Trophoblast cell (in vitro differentiated cells and primary cell): ENCODE measurements at regions not wholly inside any gene's neighbourhood (a gene's known extent, or its start where the extent isn't known, plus 50 kb on each side); places are given as distances from the start of the nearest gene placed in this dataset.
A peak's percentile ranks its signal among the peaks of the same experiment; 100 is the strongest.

Experiments
- DNase-seq, 2 donors: peaks; one replicate each; pipeline ENCODE4 v3.0.0-alpha.2; 2016
- H2AFZ ChIP-seq: 2 replicates; pipeline ENCODE4 v1.6.1; 2013; ENCODE audit warnings: low read length, moderate library complexity, mild to moderate bottlenecking; ENCODE audit not compliant: insufficient read depth, poor library complexity
- H2AK5ac ChIP-seq: 2 replicates; pipeline ENCODE4 v1.6.1; 2013; ENCODE audit warnings: mild to moderate bottlenecking, low read length
- H2BK120ac ChIP-seq: 2 replicates; pipeline ENCODE4 v1.6.1; 2013; ENCODE audit warnings: low read length, mild to moderate bottlenecking, moderate library complexity; ENCODE audit not compliant: insufficient read depth, poor library complexity
- H2BK12ac ChIP-seq: 2 replicates; pipeline ENCODE4 v1.6.1; 2013; ENCODE audit warnings: mild to moderate bottlenecking, low read length, moderate library complexity
- H2BK5ac ChIP-seq: 2 replicates; pipeline ENCODE4 v1.6.1; 2013; ENCODE audit warnings: low read length, low read depth, moderate library complexity, mild to moderate bottlenecking; ENCODE audit not compliant: poor library complexity
- H3K14ac ChIP-seq: 2 replicates; pipeline ENCODE4 v1.6.1; 2013; ENCODE audit warnings: mild to moderate bottlenecking, low read length
- H3K18ac ChIP-seq: 2 replicates; pipeline ENCODE4 v1.6.1; 2013; ENCODE audit warnings: mild to moderate bottlenecking, low read length
- H3K23ac ChIP-seq: 2 replicates; pipeline ENCODE4 v1.6.1; 2013; ENCODE audit warnings: low read length
- H3K27ac ChIP-seq: 2 replicates; pipeline ENCODE4 v1.5.1; 2013; ENCODE audit warnings: low read depth, mild to moderate bottlenecking, inconsistent platforms, low read length, moderate library complexity
- H3K27me3 ChIP-seq: 2 replicates; pipeline ENCODE4 v1.6.1; 2013; ENCODE audit warnings: inconsistent platforms, mild to moderate bottlenecking, low read length, moderate library complexity; ENCODE audit not compliant: insufficient read depth
- H3K36me3 ChIP-seq, 2 experiments: 1 replicate in 1 of 2; 2 replicates in 1 of 2; pipeline ENCODE4 v1.6.1; 2013; ENCODE audit warnings: low read length in 2 of 2, mild to moderate bottlenecking in 2 of 2, moderate library complexity in 1 of 2; ENCODE audit not compliant: insufficient read depth in 2 of 2, control insufficient read depth in 1 of 2
- H3K4ac ChIP-seq: 2 replicates; pipeline ENCODE4 v1.6.1; 2013; ENCODE audit warnings: low read depth, mild to moderate bottlenecking, low read length, moderate library complexity
- H3K4me1 ChIP-seq, 2 experiments: 1 replicate in 1 of 2; 2 replicates in 1 of 2; pipeline ENCODE4 v1.6.1; 2013; ENCODE audit warnings: low read length in 2 of 2, mild to moderate bottlenecking in 2 of 2, moderate library complexity in 1 of 2; ENCODE audit not compliant: insufficient read depth in 2 of 2, control insufficient read depth in 1 of 2
- H3K4me2 ChIP-seq: 2 replicates; pipeline ENCODE4 v1.6.1; 2013; ENCODE audit warnings: inconsistent platforms, mild to moderate bottlenecking, low read length, moderate library complexity
- H3K4me3 ChIP-seq: 2 replicates; pipeline ENCODE4 v1.5.1; 2013; ENCODE audit warnings: mild to moderate bottlenecking, low read depth, low read length, inconsistent platforms
- H3K79me1 ChIP-seq: one replicate; pipeline ENCODE4 v1.6.1; 2013; ENCODE audit warnings: low read length
- H3K79me2 ChIP-seq: 2 replicates; pipeline ENCODE4 v1.6.1; 2013; ENCODE audit warnings: low read length, mild to moderate bottlenecking; ENCODE audit not compliant: control insufficient read depth, insufficient read depth, poor library complexity
- H3K9ac ChIP-seq: 2 replicates; pipeline ENCODE4 v1.6.1; 2013; ENCODE audit warnings: mild to moderate bottlenecking, low read length
- H3K9me3 ChIP-seq: 2 replicates; pipeline ENCODE4 v1.6.1; 2013; ENCODE audit warnings: low read depth, mild to moderate bottlenecking, control low read depth, inconsistent platforms, low read length; ENCODE audit not compliant: insufficient read depth
- H4K12ac ChIP-seq: 2 replicates; pipeline ENCODE4 v1.6.1; 2013; ENCODE audit warnings: low read depth, mild to moderate bottlenecking, low read length, moderate library complexity
- H4K8ac ChIP-seq: 2 replicates; pipeline ENCODE4 v1.6.1; 2013; ENCODE audit warnings: low read depth, mild to moderate bottlenecking, low read length, moderate library complexity
- H4K91ac ChIP-seq: one replicate; pipeline ENCODE4 v1.6.1; 2013; ENCODE audit warnings: low read depth, mild to moderate bottlenecking, low read length, moderate library complexity
- WGBS: extraction: QIAGEN DNeasy Blood & Tissue Kit; methylation state at CpG from one replicate; pipeline ENCODE4 v1.1.7; 2013; ENCODE audit warnings: missing lambda C conversion rate; ENCODE audit not compliant: insufficient read length, insufficient coverage; ENCODE audit errors: extremely low coverage; 5-methylcytosine and 5-hydroxymethylcytosine counted together

GRCh38 chr16:62974424-62974823, 938.2 kb upstream of the CDH8 start:
- Histone ChIP-seq H2BK120ac (no peak overlapping the region), H3K4me2 (no peak overlapping the region), H3K27me3 (no peaks in the 10 kb centered on the region), H4K91ac (no peak overlapping the region), H3K4me3 (no peak overlapping the region), H3K36me3 (no peaks in the 10 kb centered on the region), H2AK5ac (no peak overlapping the region), H2BK5ac (no peak overlapping the region), H3K4ac (no peak overlapping the region), H4K12ac (no peak overlapping the region), H3K9ac (no peak overlapping the region), H3K18ac (no peak overlapping the region), H4K8ac (no peak overlapping the region), H3K27ac (no peak overlapping the region), H3K4me1 (no peaks in the 10 kb centered on the region), H3K14ac (no peak overlapping the region), H3K9me3 (no peaks in the 10 kb centered on the region), H3K79me2 (no peaks in the 10 kb centered on the region), H2BK12ac (no peak overlapping the region), H3K79me1 (no peaks in the 10 kb centered on the region), H2AFZ (no peak overlapping the region), H3K23ac (no peak overlapping the region)
- no CpG with 5 or more reads among the region's 1 CpG for WGBS
- no peak for DNase-seq

GRCh38 chr16:62970851-62971250, 934.6 kb upstream of the CDH8 start:
- no peaks in the 10 kb centered on the region for H3K36me3 ChIP-seq
- H3K23ac ChIP-seq, result no peak overlapping the region
- H3K4ac ChIP-seq, result no peak overlapping the region
- H2AK5ac ChIP-seq, result no peak overlapping the region
- H4K12ac ChIP-seq, result no peak overlapping the region
- H4K8ac ChIP-seq, result no peak overlapping the region
- H3K9me3 ChIP-seq, result no peaks in the 10 kb centered on the region
- H2BK12ac ChIP-seq, result no peak overlapping the region
- H3K4me3 ChIP-seq, result no peak overlapping the region
- no peak overlapping the region for H4K91ac ChIP-seq
- H3K9ac ChIP-seq, result no peak overlapping the region
- H3K27ac ChIP-seq, result no peak overlapping the region
- no peaks in the 10 kb centered on the region for H3K79me2 ChIP-seq
- no peak overlapping the region for H2AFZ ChIP-seq
- H3K4me1 ChIP-seq, result no peaks in the 10 kb centered on the region
- no peak overlapping the region for H3K14ac ChIP-seq
- no peaks in the 10 kb centered on the region for H3K79me1 ChIP-seq
- no peak overlapping the region for H2BK5ac ChIP-seq
- H2BK120ac ChIP-seq, result no peak overlapping the region
- H3K18ac ChIP-seq, result no peak overlapping the region
- DNase-seq, result no peak
- no peak overlapping the region for H3K4me2 ChIP-seq
- H3K27me3 ChIP-seq, result no peaks in the 10 kb centered on the region

- DNase-seq, result no peak
- no peak overlapping the region for H4K12ac ChIP-seq
- no peak overlapping the region for H2AFZ ChIP-seq
- no peak overlapping the region for H2BK12ac ChIP-seq
- no peaks in the 10 kb centered on the region for H3K27me3 ChIP-seq
- H3K4me1 ChIP-seq, result no peaks in the 10 kb centered on the region
- H3K23ac ChIP-seq, result no peak overlapping the region
- H3K79me1 ChIP-seq, result no peaks in the 10 kb centered on the region
- H2AK5ac ChIP-seq, result no peak overlapping the region
- no peaks in the 10 kb centered on the region for H3K9me3 ChIP-seq
- H3K14ac ChIP-seq, result no peak overlapping the region
- H2BK5ac ChIP-seq, result no peak overlapping the region
- no peak overlapping the region for H3K27ac ChIP-seq
- H3K4me2 ChIP-seq, result no peak overlapping the region
- no peak overlapping the region for H3K9ac ChIP-seq
- H3K4me3 ChIP-seq, result no peak overlapping the region
- H4K91ac ChIP-seq, result no peak overlapping the region
- no peaks in the 10 kb centered on the region for H3K36me3 ChIP-seq
- H3K4ac ChIP-seq, result no peak overlapping the region
- H4K8ac ChIP-seq, result no peak overlapping the region
- no peak overlapping the region for H3K18ac ChIP-seq
- H3K79me2 ChIP-seq, result no peaks in the 10 kb centered on the region
- H2BK120ac ChIP-seq, result no peak overlapping the region
These were observed 933.6 kb upstream of the CDH8 start for GRCh38 chr16:62969711-62970318.

- Histone ChIP-seq H3K14ac (no peak overlapping the region), H3K4ac (no peak overlapping the region), H3K27me3 (no peaks in the 10 kb centered on the region), H3K27ac (no peak overlapping the region), H2BK120ac (no peak overlapping the region), H3K79me1 (no peaks in the 10 kb centered on the region), H3K18ac (no peak overlapping the region), H4K12ac (no peak overlapping the region), H2AFZ (no peak overlapping the region), H3K4me2 (no peak overlapping the region), H3K4me3 (no peak overlapping the region), H2AK5ac (no peak overlapping the region), H3K23ac (no peak overlapping the region), H4K91ac (no peak overlapping the region), H3K9me3 (no peaks in the 10 kb centered on the region), H2BK5ac (no peak overlapping the region), H3K36me3 (no peaks in the 10 kb centered on the region), H2BK12ac (no peak overlapping the region), H3K79me2 (no peaks in the 10 kb centered on the region), H3K9ac (no peak overlapping the region), H3K4me1 (no peaks in the 10 kb centered on the region), H4K8ac (no peak overlapping the region)
- no CpG with 5 or more reads among the region's 2 CpGs for WGBS
- DNase-seq, result peak; percentile 41 to 67
These were observed 931.4 kb upstream of the CDH8 start for GRCh38 chr16:62967611-62968010.
